ENCODE measurements at regions not wholly inside any gene's neighbourhood (a gene's known extent, or its start where the extent isn't known, plus 50 kb on each side); places are given as distances from the start of the nearest gene placed in this dataset.

DNA sequence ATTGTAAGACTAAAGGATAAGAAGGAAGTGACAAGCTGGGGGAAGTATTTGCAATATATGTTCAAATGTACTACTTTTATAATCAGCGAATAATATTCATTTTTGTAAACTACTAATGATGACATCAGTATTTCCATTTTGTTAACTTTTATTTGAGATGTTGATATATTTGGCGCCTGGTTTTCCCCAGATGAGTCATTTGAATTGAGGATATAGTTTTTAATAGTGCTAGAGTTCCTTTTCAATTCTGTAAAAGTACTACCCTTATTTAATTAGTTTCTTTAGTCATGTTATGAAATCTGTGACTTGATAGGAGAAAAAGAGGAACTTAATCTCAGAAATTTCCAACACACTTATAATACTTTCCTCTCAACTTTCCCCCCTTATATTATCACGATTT is 495.3 kb downstream of the IRS1 start:
- ATAC-seq (no peak), DNase-seq (ENCODE audit: low read depth, low spot score) (no peak)
- in situ Hi-C loops (cut with HindIII; ENCODE audit: low pct_unique_long_range_greater_than_20kb, low sequenced_read_pairs) = no loop called here
- intact Hi-C loops (cut with micrococcal nuclease; ENCODE audit: unreplicated experiment) = no loop called here
- POLR2A ChIA-PET = no interaction called here
- Histone ChIP-seq H3K36me3 (ENCODE audit: control insufficient read depth, insufficient read depth, low read length) (no peaks in the 10 kb centered on the region), H3K9me3 (ENCODE audit: control insufficient read depth, insufficient read depth, low read depth, low read length) (no peaks in the 10 kb centered on the region), H3K4me1 (ENCODE audit: control insufficient read depth, insufficient read depth, low read length) (no peaks in the 10 kb centered on the region), H3K4me3 (ENCODE audit: low read depth in 2 of 2, low read length in 2 of 2) (no peak overlapping the region), H3K27me3 (ENCODE audit: control insufficient read depth, insufficient read depth, low read length) (no peaks in the 10 kb centered on the region), H3K27ac (ENCODE audit: low read length) (no peak overlapping the region)
- CTCF ChIA-PET = no interaction called here
- BruUV-seq (replicated peaks) = no TSS peak
- TF ChIP-seq POLR2AphosphoS5 (IDR thresholded peaks at IDR 0.05; ENCODE audit: low read depth, low read length) (no peak), TCF7L2 (IDR thresholded peaks at IDR 0.05; ENCODE audit: low read depth, low read length) (no peak), SIN3A (IDR thresholded peaks at IDR 0.05; ENCODE audit: borderline replicate concordance, insufficient read depth, low read depth, low read length) (no peak)
- TF ChIP-seq, protein P1, sequence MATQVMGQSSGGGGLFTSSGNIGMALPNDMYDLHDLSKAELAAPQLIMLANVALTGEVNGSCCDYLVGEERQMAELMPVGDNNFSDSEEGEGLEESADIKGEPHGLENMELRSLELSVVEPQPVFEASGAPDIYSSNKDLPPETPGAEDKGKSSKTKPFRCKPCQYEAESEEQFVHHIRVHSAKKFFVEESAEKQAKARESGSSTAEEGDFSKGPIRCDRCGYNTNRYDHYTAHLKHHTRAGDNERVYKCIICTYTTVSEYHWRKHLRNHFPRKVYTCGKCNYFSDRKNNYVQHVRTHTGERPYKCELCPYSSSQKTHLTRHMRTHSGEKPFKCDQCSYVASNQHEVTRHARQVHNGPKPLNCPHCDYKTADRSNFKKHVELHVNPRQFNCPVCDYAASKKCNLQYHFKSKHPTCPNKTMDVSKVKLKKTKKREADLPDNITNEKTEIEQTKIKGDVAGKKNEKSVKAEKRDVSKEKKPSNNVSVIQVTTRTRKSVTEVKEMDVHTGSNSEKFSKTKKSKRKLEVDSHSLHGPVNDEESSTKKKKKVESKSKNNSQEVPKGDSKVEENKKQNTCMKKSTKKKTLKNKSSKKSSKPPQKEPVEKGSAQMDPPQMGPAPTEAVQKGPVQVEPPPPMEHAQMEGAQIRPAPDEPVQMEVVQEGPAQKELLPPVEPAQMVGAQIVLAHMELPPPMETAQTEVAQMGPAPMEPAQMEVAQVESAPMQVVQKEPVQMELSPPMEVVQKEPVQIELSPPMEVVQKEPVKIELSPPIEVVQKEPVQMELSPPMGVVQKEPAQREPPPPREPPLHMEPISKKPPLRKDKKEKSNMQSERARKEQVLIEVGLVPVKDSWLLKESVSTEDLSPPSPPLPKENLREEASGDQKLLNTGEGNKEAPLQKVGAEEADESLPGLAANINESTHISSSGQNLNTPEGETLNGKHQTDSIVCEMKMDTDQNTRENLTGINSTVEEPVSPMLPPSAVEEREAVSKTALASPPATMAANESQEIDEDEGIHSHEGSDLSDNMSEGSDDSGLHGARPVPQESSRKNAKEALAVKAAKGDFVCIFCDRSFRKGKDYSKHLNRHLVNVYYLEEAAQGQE (IDR thresholded peaks at IDR 0.05; ENCODE audit: insufficient read depth in 1 of 2, low read depth in 2 of 2, low read length in 1 of 2) = no peak
- TF ChIP-seq, protein P2, sequence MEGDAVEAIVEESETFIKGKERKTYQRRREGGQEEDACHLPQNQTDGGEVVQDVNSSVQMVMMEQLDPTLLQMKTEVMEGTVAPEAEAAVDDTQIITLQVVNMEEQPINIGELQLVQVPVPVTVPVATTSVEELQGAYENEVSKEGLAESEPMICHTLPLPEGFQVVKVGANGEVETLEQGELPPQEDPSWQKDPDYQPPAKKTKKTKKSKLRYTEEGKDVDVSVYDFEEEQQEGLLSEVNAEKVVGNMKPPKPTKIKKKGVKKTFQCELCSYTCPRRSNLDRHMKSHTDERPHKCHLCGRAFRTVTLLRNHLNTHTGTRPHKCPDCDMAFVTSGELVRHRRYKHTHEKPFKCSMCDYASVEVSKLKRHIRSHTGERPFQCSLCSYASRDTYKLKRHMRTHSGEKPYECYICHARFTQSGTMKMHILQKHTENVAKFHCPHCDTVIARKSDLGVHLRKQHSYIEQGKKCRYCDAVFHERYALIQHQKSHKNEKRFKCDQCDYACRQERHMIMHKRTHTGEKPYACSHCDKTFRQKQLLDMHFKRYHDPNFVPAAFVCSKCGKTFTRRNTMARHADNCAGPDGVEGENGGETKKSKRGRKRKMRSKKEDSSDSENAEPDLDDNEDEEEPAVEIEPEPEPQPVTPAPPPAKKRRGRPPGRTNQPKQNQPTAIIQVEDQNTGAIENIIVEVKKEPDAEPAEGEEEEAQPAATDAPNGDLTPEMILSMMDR (IDR thresholded peaks at IDR 0.05) = no peak

DNA sequence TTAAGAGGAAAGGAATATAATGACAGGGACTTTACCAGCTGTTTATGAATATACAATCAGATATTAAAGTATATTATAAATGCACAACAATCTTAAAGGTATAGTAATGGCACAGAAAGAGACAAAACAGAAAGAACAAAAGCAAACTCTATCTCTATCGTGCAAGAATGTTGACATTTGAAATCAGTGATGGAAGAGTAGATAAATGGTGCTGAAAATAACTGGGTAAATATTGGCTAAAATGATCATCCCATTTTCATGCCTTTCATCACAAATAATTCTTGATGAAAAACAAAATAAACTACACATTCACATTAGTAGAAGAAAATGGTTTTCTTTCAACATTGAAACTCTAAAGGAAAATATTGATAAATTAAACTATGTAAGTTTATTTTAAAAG is 495.9 kb downstream of the IRS1 start:
- ChIA-PET CTCF (no interaction called here), POLR2A (no interaction called here)
- no TSS peak for BruUV-seq (replicated peaks)
- H3K36me3 ChIP-seq (ENCODE audit: control insufficient read depth, insufficient read depth, low read length) = no peaks in the 10 kb centered on the region
- in situ Hi-C loops (cut with HindIII; ENCODE audit: low pct_unique_long_range_greater_than_20kb, low sequenced_read_pairs) (no loop called here), intact Hi-C loops (cut with micrococcal nuclease; ENCODE audit: unreplicated experiment) (no loop called here)
- no peak overlapping the region for H3K4me3 ChIP-seq (ENCODE audit: low read depth in 2 of 2, low read length in 2 of 2)
- H3K27ac ChIP-seq (ENCODE audit: low read length) = no peak overlapping the region
- TF ChIP-seq POLR2AphosphoS5 (IDR thresholded peaks at IDR 0.05; ENCODE audit: low read depth, low read length) (no peak), SIN3A (IDR thresholded peaks at IDR 0.05; ENCODE audit: borderline replicate concordance, insufficient read depth, low read depth, low read length) (no peak), TCF7L2 (IDR thresholded peaks at IDR 0.05; ENCODE audit: low read depth, low read length) (no peak)
- TF ChIP-seq, protein P1 (IDR thresholded peaks at IDR 0.05; ENCODE audit: insufficient read depth in 1 of 2, low read depth in 2 of 2, low read length in 1 of 2) = no peak
- TF ChIP-seq, protein P2 (IDR thresholded peaks at IDR 0.05) = no peak
- H3K27me3 ChIP-seq (ENCODE audit: control insufficient read depth, insufficient read depth, low read length) = no peaks in the 10 kb centered on the region
- ATAC-seq (no peak), DNase-seq (ENCODE audit: low read depth, low spot score) (no peak)
- no peaks in the 10 kb centered on the region for H3K9me3 ChIP-seq (ENCODE audit: control insufficient read depth, insufficient read depth, low read depth, low read length)
- no peaks in the 10 kb centered on the region for H3K4me1 ChIP-seq (ENCODE audit: control insufficient read depth, insufficient read depth, low read length)

Data from Panc1 (cell line).